OCI-LY3 (cell line): ENCODE measurements at regions not wholly inside any gene's neighbourhood (a gene's known extent, or its start where the extent isn't known, plus 50 kb on each side); places are given as distances from the start of the nearest gene placed in this dataset.

Experiments used
- H2AFZ ChIP-seq: fragments of 200-600, 300-600 bp; shearing (Covaris generic); 2 replicates; pipeline ENCODE4 v1.6.0; 2014; ENCODE audit warnings: antibody characterized with exemption, low read depth, low read length
- H3K27ac ChIP-seq: fragments of 200-600, 300-600 bp; sonication (generic); 2 replicates; pipeline ENCODE4 v1.5.1; 2014; ENCODE audit warnings: mild to moderate bottlenecking, low read length, moderate library complexity, mixed read lengths
- H3K27me3 ChIP-seq: fragments of 200-600, 300-600 bp; sonication (generic); 2 replicates; pipeline ENCODE4 v1.6.1; 2014; ENCODE audit warnings: low read depth, low read length, mixed read lengths
- H3K36me3 ChIP-seq: fragments of 200-600, 300-600 bp; sonication (generic); replicated peaks from 2 replicates; pipeline ENCODE3; 2014; ENCODE audit warnings: low read depth, low read length, mixed read lengths
- H3K4me1 ChIP-seq: fragments of 300-600, 200-600 bp; sonication (generic); 2 replicates; pipeline ENCODE4 v1.6.1; 2014; ENCODE audit warnings: low read length, mixed read lengths
- H3K4me2 ChIP-seq: fragments of 200-600, 300-600 bp; sonication (generic); 2 replicates; pipeline ENCODE4 v1.6.1; 2014; ENCODE audit warnings: low read length, mixed read lengths
- H3K4me3 ChIP-seq: fragments of 300-600, 200-600 bp; sonication (generic); 2 replicates; pipeline ENCODE4 v1.5.1; 2014; ENCODE audit warnings: antibody characterized with exemption, mild to moderate bottlenecking, low read length, moderate library complexity
- H3K79me2 ChIP-seq: fragments of 300-600, 200-600 bp; shearing (Covaris generic); 2 replicates; pipeline ENCODE4 v1.6.1; 2014; ENCODE audit warnings: mild to moderate bottlenecking, low read length, mixed read lengths
- H3K9ac ChIP-seq: fragments of 300-600, 200-600 bp; shearing (Covaris generic); 2 replicates; pipeline ENCODE4 v1.6.0; 2014; ENCODE audit warnings: mild to moderate bottlenecking, low read length, moderate library complexity
- H3K9me3 ChIP-seq: fragments of 200-600, 300-600 bp; shearing (Covaris generic); 2 replicates; pipeline ENCODE4 v1.6.1; 2014; ENCODE audit warnings: low read length, mixed read lengths; ENCODE audit not compliant: insufficient read depth
- H4K20me1 ChIP-seq: fragments of 200-600, 300-600 bp; sonication (generic); 2 replicates; pipeline ENCODE4 v1.6.1; 2016; ENCODE audit warnings: low read length, mixed read lengths; ENCODE audit not compliant: insufficient read depth
- EZH2phosphoT487 ChIP-seq: fragments of 200-600 bp; shearing (Covaris generic); IDR thresholded peaks from 2 replicates; pipeline ENCODE4 v1.6.1; 2018; ENCODE audit warnings: antibody characterized with exemption, mixed run types, low read depth
- TF ChIP-seq, protein P1 (sequence below): fragments of 200-600, 300-600 bp; sonication (generic); IDR thresholded peaks from 2 replicates; pipeline ENCODE4 v1.5.1; 2014; ENCODE audit warnings: antibody characterized with exemption, low read length, low read depth

DNA sequence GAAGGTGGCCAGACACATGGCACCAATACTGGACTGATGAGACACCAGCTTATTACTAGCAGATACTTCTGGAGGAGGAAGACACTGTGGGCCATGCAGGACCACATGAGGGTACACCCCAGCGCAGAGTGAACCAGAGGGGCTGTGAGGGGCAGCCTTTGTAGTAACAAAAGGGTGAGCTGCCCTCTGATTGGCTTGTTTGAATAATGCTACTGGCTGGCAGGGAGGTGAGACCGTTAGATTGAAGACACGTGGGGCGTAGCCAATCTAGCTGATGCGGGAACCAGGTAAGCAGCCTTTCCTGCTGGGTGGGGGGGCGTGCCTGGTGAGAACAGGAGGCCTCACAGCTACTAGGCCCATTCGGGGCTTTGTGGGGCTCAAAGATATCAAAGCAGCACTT is 102.8 kb upstream of the SEC14L1 start:
- Histone ChIP-seq H2AFZ (no peak overlapping the region), H3K79me2 (no peaks in the 10 kb centered on the region), H3K4me3 (no peak overlapping the region), H3K27me3 (peaks cover 28% of the 10 kb centered on the region), H4K20me1 (no peaks in the 10 kb centered on the region), H3K4me2 (no peak overlapping the region), H3K4me1 (no peaks in the 10 kb centered on the region), H3K9me3 (no peaks in the 10 kb centered on the region), H3K9ac (no peak overlapping the region), H3K36me3 (no peaks in the 10 kb centered on the region), H3K27ac (no peak overlapping the region)
- no peak for TF ChIP-seq EZH2phosphoT487
- TF ChIP-seq, protein P1, sequence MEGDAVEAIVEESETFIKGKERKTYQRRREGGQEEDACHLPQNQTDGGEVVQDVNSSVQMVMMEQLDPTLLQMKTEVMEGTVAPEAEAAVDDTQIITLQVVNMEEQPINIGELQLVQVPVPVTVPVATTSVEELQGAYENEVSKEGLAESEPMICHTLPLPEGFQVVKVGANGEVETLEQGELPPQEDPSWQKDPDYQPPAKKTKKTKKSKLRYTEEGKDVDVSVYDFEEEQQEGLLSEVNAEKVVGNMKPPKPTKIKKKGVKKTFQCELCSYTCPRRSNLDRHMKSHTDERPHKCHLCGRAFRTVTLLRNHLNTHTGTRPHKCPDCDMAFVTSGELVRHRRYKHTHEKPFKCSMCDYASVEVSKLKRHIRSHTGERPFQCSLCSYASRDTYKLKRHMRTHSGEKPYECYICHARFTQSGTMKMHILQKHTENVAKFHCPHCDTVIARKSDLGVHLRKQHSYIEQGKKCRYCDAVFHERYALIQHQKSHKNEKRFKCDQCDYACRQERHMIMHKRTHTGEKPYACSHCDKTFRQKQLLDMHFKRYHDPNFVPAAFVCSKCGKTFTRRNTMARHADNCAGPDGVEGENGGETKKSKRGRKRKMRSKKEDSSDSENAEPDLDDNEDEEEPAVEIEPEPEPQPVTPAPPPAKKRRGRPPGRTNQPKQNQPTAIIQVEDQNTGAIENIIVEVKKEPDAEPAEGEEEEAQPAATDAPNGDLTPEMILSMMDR, result no peak

DNA sequence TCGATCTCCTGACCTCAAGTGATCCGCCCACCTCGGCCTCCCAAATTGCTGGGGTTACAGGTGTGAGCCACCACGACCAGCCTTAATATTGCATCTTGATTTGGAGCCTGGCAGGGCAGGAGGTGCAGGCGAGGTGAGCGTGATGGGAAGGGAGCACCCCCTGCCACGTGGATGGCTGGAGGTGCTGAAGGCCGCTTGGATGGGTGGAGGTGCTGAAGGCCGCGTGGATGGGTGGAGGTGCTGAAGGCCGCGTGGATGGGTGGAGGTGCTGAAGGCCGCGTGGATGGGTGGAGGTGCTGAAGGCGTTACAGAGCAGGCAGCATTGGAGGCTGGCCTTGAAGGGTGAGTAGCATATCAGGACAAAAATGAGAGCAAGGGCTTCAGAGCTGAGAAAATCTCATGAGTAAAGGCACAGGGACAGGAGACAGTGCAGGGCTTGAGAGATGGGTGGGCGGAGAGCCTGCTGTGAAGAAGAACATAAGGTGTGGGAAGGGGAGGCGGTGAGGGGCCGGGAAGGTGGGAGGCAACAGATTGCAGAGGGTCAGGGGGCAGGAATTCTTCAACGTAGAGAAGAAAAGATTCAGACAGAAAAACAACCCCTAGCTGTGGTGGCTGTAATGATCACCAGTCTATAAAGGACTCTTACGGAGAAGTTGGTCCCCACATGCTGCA is 101.7 kb upstream of the SEC14L1 start:
- TF ChIP-seq EZH2phosphoT487, result no peak
- TF ChIP-seq, protein P1, result no peak
- H2AFZ ChIP-seq, result no peak overlapping the region
- H4K20me1 ChIP-seq, result no peaks in the 10 kb centered on the region
- H3K4me3 ChIP-seq, result no peak overlapping the region
- H3K36me3 ChIP-seq, result no peaks in the 10 kb centered on the region
- H3K9ac ChIP-seq, result no peak overlapping the region
- no peak overlapping the region for H3K4me2 ChIP-seq
- H3K79me2 ChIP-seq, result no peaks in the 10 kb centered on the region
- H3K9me3 ChIP-seq, result no peaks in the 10 kb centered on the region
- no peaks in the 10 kb centered on the region for H3K4me1 ChIP-seq
- peaks cover 28% of the 10 kb centered on the region for H3K27me3 ChIP-seq
- H3K27ac ChIP-seq, result no peak overlapping the region

DNA sequence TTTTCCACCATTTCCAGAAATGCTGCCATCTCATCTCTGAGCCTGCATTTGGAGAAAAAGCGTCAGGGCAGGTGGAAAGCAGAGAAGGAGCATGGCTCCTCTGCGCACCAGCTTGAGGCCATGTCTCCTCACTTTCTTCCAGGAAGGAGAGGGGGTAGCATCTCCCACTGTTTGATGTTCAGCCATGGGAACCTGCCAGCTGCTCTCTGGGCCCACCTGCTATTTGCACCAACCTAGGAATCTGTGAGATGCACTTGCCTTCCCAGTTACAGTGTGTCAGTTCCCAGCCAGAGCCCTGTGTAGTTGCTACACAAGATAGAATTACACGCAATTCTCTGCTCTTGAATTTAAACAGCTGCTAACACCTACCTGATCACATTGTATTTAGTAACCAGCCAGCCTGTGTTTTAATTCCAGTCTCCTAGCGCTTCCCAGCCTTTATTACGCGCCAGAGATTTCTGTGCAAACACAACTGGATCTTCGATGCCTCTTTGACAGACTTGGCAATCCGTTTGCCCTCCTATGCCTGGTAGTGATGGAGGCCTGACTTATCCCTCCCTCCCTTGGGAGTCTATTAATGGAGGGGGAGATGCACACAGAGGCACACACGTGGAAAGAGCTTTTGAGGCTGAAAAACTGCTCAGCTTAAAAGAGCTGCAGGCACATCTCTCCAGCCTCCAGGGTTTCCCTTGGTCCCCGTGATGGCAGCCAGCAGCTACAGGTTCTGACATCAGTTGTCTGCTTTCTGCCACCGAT is 98.1 kb upstream of the SEC14L1 start:
- Histone ChIP-seq H3K36me3 (no peaks in the 10 kb centered on the region), H2AFZ (no peak overlapping the region), H3K4me2 (no peak overlapping the region), H3K4me3 (no peak overlapping the region), H3K27me3 (0 out of 2 replicates have a peak, but pooled peaks cover 6% of the 10 kb centered on the region), H3K4me1 (no peaks in the 10 kb centered on the region), H4K20me1 (no peaks in the 10 kb centered on the region), H3K9ac (no peak overlapping the region), H3K79me2 (no peaks in the 10 kb centered on the region), H3K27ac (no peak overlapping the region), H3K9me3 (peaks cover 4% of the 10 kb centered on the region; the same call in 1 of the 2 replicates)
- TF ChIP-seq EZH2phosphoT487, result no peak
- TF ChIP-seq, protein P1, result no peak

DNA sequence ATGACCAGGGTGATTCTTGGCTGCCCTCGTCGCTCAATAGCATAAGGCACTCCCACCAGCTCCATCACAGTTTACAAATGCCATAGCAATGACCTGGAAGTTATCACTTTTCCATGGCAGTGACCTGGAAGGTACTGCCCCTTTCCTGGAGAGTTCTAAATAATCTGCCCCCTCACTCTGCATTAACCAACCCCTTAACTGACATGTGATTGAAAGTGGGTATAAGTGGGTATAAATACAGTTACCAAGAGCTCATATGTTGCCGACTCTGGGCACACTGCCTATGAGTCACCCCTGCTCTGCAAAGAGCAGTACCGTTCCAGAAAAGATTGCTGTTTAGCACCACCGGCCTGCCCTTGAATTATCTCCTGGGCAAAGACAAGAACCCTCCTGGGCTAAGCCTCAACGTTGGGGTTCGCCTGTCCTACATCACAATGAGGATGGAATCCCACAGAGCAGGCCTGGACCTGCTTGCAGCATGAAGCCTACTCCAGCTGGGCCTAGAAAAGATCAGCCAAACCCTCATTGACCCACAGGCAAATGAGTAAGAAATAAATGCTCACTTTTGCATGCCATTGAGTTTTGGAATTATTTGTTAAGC is 95.2 kb upstream of the SEC14L1 start:
- Histone ChIP-seq H3K27me3 (peaks cover 17% of the 10 kb centered on the region), H3K4me2 (no peak overlapping the region), H3K79me2 (no peaks in the 10 kb centered on the region), H3K9ac (no peak overlapping the region), H3K4me3 (no peak overlapping the region), H3K4me1 (no peaks in the 10 kb centered on the region), H2AFZ (no peak overlapping the region), H4K20me1 (no peaks in the 10 kb centered on the region), H3K36me3 (no peaks in the 10 kb centered on the region), H3K27ac (no peak overlapping the region), H3K9me3 (peaks cover 4% of the 10 kb centered on the region; the same call in 1 of the 2 replicates)
- no peak for TF ChIP-seq EZH2phosphoT487
- TF ChIP-seq, protein P1, result no peak
